ENCODE measurements at regions not wholly inside any gene's neighbourhood (a gene's known extent, or its start where the extent isn't known, plus 50 kb on each side); places are given as distances from the start of the nearest gene placed in this dataset.

DNA sequence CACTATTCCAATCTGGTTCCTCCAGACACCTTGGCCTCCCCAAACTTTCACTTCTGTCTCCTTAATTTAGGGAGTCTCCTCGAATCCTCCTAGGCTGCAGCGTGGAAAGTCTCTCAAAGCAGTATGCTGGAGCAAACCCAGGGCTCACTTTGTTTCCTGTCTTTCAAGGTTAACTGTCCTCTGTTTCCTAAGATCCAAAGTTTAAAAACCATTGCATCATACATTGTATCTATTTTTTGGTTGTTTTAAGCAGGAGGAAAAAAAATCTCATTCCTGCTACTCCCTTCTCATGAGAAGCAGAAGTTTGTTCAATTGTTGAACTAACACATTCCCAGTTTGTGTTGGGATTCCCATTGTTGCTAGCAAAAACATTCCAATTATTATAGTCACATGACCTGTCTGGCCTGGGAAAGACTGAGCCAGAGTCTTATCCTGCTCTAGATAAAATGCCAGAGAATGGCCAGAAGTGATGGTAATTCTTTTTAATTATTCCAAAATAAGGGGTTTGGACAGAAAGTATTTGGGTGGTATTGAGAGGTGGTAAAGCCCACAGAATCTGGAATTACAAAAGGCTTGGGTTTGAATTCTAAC is 67.3 kb downstream of the HSPB8 start:
- Histone ChIP-seq H3K4me1 (ENCODE audit: control insufficient read depth in 1 of 2, insufficient read depth in 2 of 2, low read length in 2 of 2) (peaks cover 2 to 5% of the 10 kb centered on the region in 2 donors), H3K27ac (ENCODE audit: low read depth in 1 of 2, low read length in 2 of 2) (peak overlapping the region; percentile 43 to 57), H3K27me3 (ENCODE audit: control insufficient read depth in 1 of 2, insufficient read depth in 2 of 2, low read length in 1 of 2) (no peaks in the 10 kb centered on the region), H3K4me3 (ENCODE audit: low read length in 2 of 2) (no peak overlapping the region), H3K9me3 (ENCODE audit: control insufficient read depth, low read length) (no peaks in the 10 kb centered on the region), H3K36me3 (ENCODE audit: control insufficient read depth in 1 of 2, insufficient read depth in 2 of 2, low read length in 1 of 2) (no peaks in the 10 kb centered on the region)
- 15 to 16% methylated on average over 2 of the region's 2 CpGs for WGBS, 2 donors
- ATAC-seq (ENCODE audit: low FRiP score) (peak; percentile 38), DNase-seq (no peak)
- intact Hi-C loops (cut with DNase I): loop anchor here in 1 of 2 donors (5.0 to 10.0 kb wide), 2 partner anchors 61 to 81 kb away; no protein-coding TSS in a partner anchor

- Histone ChIP-seq H3K4me3 (ENCODE audit: low read length in 2 of 2) (no peak overlapping the region), H3K27me3 (ENCODE audit: control insufficient read depth in 1 of 2, insufficient read depth in 2 of 2, low read length in 1 of 2) (no peaks in the 10 kb centered on the region), H3K4me1 (ENCODE audit: control insufficient read depth in 1 of 2, insufficient read depth in 2 of 2, low read length in 2 of 2) (peaks cover 2 to 5% of the 10 kb centered on the region in 2 donors), H3K36me3 (ENCODE audit: control insufficient read depth in 1 of 2, insufficient read depth in 2 of 2, low read length in 1 of 2) (no peaks in the 10 kb centered on the region), H3K27ac (ENCODE audit: low read depth in 1 of 2, low read length in 2 of 2) (peak overlapping the region; percentile 11 to 72), H3K9me3 (ENCODE audit: control insufficient read depth, low read length) (no peaks in the 10 kb centered on the region)
- ATAC-seq (ENCODE audit: low FRiP score) (peak; percentile 64), DNase-seq (no peak)
- intact Hi-C loops (cut with DNase I): loop anchor here in 1 of 2 donors (5.0 to 10.0 kb wide), 2 partner anchors 62 to 80 kb away; no protein-coding TSS in a partner anchor
- WGBS, 2 donors: 47 to 51% methylated on average over 6 of the region's 6 CpGs
Measured at GRCh38 chr12:119247007-119247719, 68.4 kb downstream of the HSPB8 start.

GRCh38 chr12:119247720-119248043 is 69.0 kb downstream of the HSPB8 start:
- H3K4me3 ChIP-seq (ENCODE audit: low read length in 2 of 2): no peak overlapping the region
- H3K9me3 ChIP-seq (ENCODE audit: control insufficient read depth, low read length): no peaks in the 10 kb centered on the region
- H3K4me1 ChIP-seq (ENCODE audit: control insufficient read depth in 1 of 2, insufficient read depth in 2 of 2, low read length in 2 of 2): peaks cover 2 to 5% of the 10 kb centered on the region in 2 donors
- intact Hi-C loops (cut with DNase I): loop anchor here in 1 of 2 donors (5.0 to 10.0 kb wide), 2 partner anchors 63 to 80 kb away; no protein-coding TSS in a partner anchor
- ATAC-seq (ENCODE audit: low FRiP score) (no peak), DNase-seq (no peak)
- H3K36me3 ChIP-seq (ENCODE audit: control insufficient read depth in 1 of 2, insufficient read depth in 2 of 2, low read length in 1 of 2): no peaks in the 10 kb centered on the region
- no peaks in the 10 kb centered on the region for H3K27me3 ChIP-seq (ENCODE audit: control insufficient read depth in 1 of 2, insufficient read depth in 2 of 2, low read length in 1 of 2)
- H3K27ac ChIP-seq (ENCODE audit: low read depth in 1 of 2, low read length in 2 of 2): peak overlapping the region; percentile 11 to 16

DNA sequence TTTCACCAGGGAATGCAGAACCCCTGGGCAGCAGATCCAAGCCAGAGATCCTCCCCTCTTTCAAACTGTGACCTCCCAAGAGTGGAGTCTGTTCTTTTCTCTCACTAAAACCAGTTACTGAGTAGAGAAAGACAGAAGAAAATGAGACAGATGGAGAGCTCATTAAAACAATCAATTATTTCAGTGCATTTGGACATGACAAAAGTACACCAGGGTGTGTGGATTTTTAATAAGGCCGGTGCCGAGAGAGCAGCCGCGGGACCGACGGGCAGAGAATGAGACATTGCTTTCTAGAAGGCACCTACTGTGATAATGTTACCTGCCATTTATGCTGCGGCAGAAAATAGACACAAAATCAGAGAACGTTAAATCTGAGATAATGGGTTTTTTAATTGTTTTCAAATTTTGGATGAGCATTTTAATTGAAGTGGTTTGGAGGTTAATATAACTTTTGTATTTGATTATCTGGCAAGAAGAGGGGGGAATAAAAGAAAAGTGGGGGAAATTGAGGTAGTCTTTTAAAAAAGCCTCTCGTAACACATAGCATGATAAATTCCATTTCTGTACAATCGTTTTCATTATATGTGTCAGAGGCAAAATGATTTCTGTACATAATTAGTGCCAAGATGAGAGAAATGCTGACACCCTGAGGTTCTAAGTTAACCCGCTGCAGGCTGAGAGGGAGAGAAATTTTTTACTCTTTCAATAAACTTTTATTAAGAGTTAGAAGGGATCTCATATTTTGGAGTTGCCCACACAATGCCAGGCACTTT is 70.8 kb downstream of the HSPB8 start:
- H3K36me3 ChIP-seq (ENCODE audit: control insufficient read depth in 1 of 2, insufficient read depth in 2 of 2, low read length in 1 of 2): no peaks in the 10 kb centered on the region
- no peaks in the 10 kb centered on the region for H3K9me3 ChIP-seq (ENCODE audit: control insufficient read depth, low read length)
- DNase-seq: no peak
- H3K27ac ChIP-seq (ENCODE audit: low read depth in 1 of 2, low read length in 2 of 2): no peak overlapping the region
- no peak for ATAC-seq (ENCODE audit: low FRiP score)
- H3K4me3 ChIP-seq (ENCODE audit: low read length in 2 of 2): no peak overlapping the region
- WGBS, 2 donors: 81 to 83% methylated on average over 11 of the region's 11 CpGs
- H3K4me1 ChIP-seq (ENCODE audit: control insufficient read depth in 1 of 2, insufficient read depth in 2 of 2, low read length in 2 of 2): peaks cover 2 to 5% of the 10 kb centered on the region in 2 donors
- intact Hi-C loops (cut with DNase I): loop anchor here in 1 of 2 donors (5.0 to 10.0 kb wide), 2 partner anchors 65 to 78 kb away; no protein-coding TSS in a partner anchor
- no peaks in the 10 kb centered on the region for H3K27me3 ChIP-seq (ENCODE audit: control insufficient read depth in 1 of 2, insufficient read depth in 2 of 2, low read length in 1 of 2)

GRCh38 chr12:119255314-119255713 is 76.6 kb downstream of the HSPB8 start:
- Histone ChIP-seq H3K27me3 (ENCODE audit: control insufficient read depth in 1 of 2, insufficient read depth in 2 of 2, low read length in 1 of 2) (no peaks in the 10 kb centered on the region), H3K4me1 (ENCODE audit: control insufficient read depth in 1 of 2, insufficient read depth in 2 of 2, low read length in 2 of 2) (no peaks in the 10 kb centered on the region), H3K36me3 (ENCODE audit: control insufficient read depth in 1 of 2, insufficient read depth in 2 of 2, low read length in 1 of 2) (no peaks in the 10 kb centered on the region), H3K4me3 (ENCODE audit: low read length in 2 of 2) (no peak overlapping the region), H3K27ac (ENCODE audit: low read depth in 1 of 2, low read length in 2 of 2) (no peak overlapping the region), H3K9me3 (ENCODE audit: control insufficient read depth, low read length) (no peaks in the 10 kb centered on the region)
- no peak for DNase-seq
- ATAC-seq (ENCODE audit: low FRiP score): no peak
- intact Hi-C loops (cut with DNase I): no loop called here
- WGBS, 2 donors: 60 to 62% methylated on average over 4 of the region's 4 CpGs

GRCh38 chr12:119258149-119258548 is 76.4 kb upstream of the CCDC60 start:
- no peaks in the 10 kb centered on the region for H3K27me3 ChIP-seq (ENCODE audit: control insufficient read depth in 1 of 2, insufficient read depth in 2 of 2, low read length in 1 of 2)
- H3K36me3 ChIP-seq (ENCODE audit: control insufficient read depth in 1 of 2, insufficient read depth in 2 of 2, low read length in 1 of 2): no peaks in the 10 kb centered on the region
- no peaks in the 10 kb centered on the region for H3K9me3 ChIP-seq (ENCODE audit: control insufficient read depth, low read length)
- DNase-seq (no peak), ATAC-seq (ENCODE audit: low FRiP score) (no peak)
- no peak overlapping the region for H3K4me3 ChIP-seq (ENCODE audit: low read length in 2 of 2)
- intact Hi-C loops (cut with DNase I): no loop called here
- WGBS, 2 donors: 70 to 77% methylated on average over 7 of the region's 7 CpGs
- no peaks in the 10 kb centered on the region for H3K4me1 ChIP-seq (ENCODE audit: control insufficient read depth in 1 of 2, insufficient read depth in 2 of 2, low read length in 2 of 2)
- no peak overlapping the region for H3K27ac ChIP-seq (ENCODE audit: low read depth in 1 of 2, low read length in 2 of 2)

DNA sequence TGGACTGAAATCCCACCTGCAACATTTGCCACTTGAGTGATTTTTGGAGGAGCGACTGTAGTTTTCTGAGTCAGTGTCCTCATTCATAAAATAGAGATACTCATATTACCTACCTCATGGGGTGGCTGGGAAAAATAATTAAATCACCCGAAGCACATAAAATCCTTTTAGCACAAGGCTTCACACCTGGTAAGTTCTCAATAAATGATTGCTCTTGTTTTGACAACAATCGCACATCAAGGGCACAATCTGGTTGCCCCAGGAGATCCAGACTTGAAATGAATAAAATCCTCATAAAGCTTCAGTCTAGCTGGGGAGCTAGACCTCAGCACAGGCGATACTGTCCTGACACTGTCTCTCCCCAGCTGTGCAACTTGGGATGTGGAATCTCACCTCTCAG is 76.0 kb upstream of the CCDC60 start:
- no peak overlapping the region for H3K27ac ChIP-seq (ENCODE audit: low read depth in 1 of 2, low read length in 2 of 2)

DNA sequence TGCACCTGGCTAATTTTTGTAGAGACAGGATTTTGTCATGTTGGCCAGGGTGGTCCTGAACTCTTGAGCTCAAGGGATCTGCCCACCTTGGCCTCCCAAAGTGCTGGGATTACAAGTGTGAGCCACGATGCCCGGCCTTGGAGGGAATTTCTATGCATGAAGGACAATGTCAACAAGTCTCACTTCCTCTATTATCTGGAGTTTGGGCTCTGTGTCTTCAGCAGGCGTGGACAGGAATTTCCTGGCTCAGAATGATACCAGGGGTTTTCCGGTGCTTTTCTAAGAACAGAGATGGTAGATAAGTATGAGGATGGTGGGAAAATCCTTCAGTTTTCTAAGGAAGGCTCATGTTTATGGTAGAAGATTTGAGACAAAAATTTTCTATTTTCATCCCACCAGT is 75.0 kb upstream of the CCDC60 start:
- Histone ChIP-seq H3K27ac (ENCODE audit: low read depth in 1 of 2, low read length in 2 of 2) (no peak overlapping the region), H3K9me3 (ENCODE audit: control insufficient read depth, low read length) (no peaks in the 10 kb centered on the region), H3K36me3 (ENCODE audit: control insufficient read depth in 1 of 2, insufficient read depth in 2 of 2, low read length in 1 of 2) (no peaks in the 10 kb centered on the region), H3K27me3 (ENCODE audit: control insufficient read depth in 1 of 2, insufficient read depth in 2 of 2, low read length in 1 of 2) (no peaks in the 10 kb centered on the region), H3K4me3 (ENCODE audit: low read length in 2 of 2) (no peak overlapping the region), H3K4me1 (ENCODE audit: control insufficient read depth in 1 of 2, insufficient read depth in 2 of 2, low read length in 2 of 2) (no peaks in the 10 kb centered on the region)
- ATAC-seq (ENCODE audit: low FRiP score) (no peak), DNase-seq (no peak)
- intact Hi-C loops (cut with DNase I): no loop called here
- 1 to 20% methylated on average over 4 of the region's 4 CpGs for WGBS, 2 donors

More for the DNA sequence above, 76.0 kb upstream of the CCDC60 start:
- DNase-seq (no peak), ATAC-seq (ENCODE audit: low FRiP score) (no peak)
- Histone ChIP-seq H3K36me3 (ENCODE audit: control insufficient read depth in 1 of 2, insufficient read depth in 2 of 2, low read length in 1 of 2) (no peaks in the 10 kb centered on the region), H3K4me3 (ENCODE audit: low read length in 2 of 2) (no peak overlapping the region), H3K4me1 (ENCODE audit: control insufficient read depth in 1 of 2, insufficient read depth in 2 of 2, low read length in 2 of 2) (no peaks in the 10 kb centered on the region), H3K9me3 (ENCODE audit: control insufficient read depth, low read length) (no peaks in the 10 kb centered on the region), H3K27me3 (ENCODE audit: control insufficient read depth in 1 of 2, insufficient read depth in 2 of 2, low read length in 1 of 2) (no peaks in the 10 kb centered on the region)
- intact Hi-C loops (cut with DNase I): no loop called here
- 89 to 93% methylated on average over 4 of the region's 4 CpGs for WGBS, 2 donors

Data from aorta (tissue), 5 donors.